ENCODE measurements at regions not wholly inside any gene's neighbourhood (a gene's known extent, or its start where the extent isn't known, plus 50 kb on each side); places are given as distances from the start of the nearest gene placed in this dataset.

- TF ChIP-seq CTCF (IDR thresholded peaks at IDR 0.05) (no peak), POLR2A (IDR thresholded peaks at IDR 0.05) (no peak)
Observed at GRCh38 chr5:74507370-74508005, 133.0 kb downstream of the ENC1 start.

Measured in uterus (tissue), 2 donors.